ENCODE measurements at regions not wholly inside any gene's neighbourhood (a gene's known extent, or its start where the extent isn't known, plus 50 kb on each side); places are given as distances from the start of the nearest gene placed in this dataset.

DNA sequence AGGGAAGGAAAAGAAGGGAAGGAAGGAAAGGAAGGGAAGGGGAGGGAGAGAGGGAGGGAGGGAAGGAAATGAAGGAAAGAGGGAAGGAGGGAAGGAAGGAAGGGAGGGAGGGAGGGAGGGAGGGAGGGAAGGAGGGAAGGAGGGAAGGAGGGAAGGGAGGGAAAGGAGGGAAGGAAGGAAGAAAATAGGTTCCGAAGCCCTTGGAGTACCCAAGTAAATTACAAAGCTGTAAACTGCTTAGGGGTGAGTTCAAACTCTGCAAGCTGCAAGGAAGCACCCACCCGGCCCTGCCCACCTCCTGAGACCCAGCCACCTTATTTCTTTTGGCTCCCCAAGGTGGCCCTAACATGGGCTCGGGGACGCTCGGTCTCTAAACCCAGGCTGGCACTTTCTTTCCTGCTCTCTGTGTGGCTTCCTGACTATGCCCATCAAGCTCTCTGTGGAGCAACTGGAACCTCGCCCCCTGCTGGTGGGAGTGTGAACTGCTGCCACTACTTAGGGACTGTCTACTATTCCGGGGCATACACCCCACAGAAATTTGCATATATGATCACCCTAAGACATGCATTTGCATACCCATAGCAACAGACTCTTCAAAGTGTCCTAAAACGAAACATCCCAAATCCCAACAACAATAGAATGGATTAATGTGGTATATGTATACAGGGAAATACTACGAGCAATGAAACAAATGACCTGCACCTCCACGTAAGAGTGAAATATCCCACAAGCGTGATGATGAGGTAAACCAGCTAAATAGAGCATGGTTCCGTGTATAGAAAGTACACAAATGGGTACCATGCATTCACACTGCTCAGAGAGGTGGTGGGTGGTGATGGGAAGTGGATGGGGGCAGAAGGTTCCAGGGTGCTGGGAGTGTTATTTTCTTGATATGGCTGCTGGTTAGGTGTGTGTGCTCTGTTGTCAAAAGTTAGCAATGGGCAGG, 151.7 kb upstream of the TBL1X start:
- peak; percentile 20 to 68 for DNase-seq (ENCODE audit: low read depth in 2 of 2)

DNA sequence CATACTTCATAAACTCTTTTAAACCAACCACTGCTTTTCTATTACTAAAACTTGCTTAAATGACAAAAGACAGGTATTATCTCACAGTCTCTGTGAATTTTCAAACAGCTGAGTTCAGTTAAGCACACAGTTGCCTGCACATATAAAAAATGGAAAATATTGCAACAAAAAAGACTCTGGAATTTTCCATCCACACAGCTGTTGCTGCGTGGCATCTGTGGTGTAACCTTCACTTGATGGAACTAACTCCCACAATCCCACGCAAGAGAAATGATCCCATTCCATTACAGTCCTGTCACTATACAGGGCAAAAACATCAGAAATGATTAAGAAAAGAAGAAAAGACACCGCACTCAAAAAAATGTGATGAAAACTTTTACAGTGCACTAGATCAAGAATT, 149.8 kb upstream of the TBL1X start:
- no peak for DNase-seq (ENCODE audit: low read depth in 2 of 2)

DNA sequence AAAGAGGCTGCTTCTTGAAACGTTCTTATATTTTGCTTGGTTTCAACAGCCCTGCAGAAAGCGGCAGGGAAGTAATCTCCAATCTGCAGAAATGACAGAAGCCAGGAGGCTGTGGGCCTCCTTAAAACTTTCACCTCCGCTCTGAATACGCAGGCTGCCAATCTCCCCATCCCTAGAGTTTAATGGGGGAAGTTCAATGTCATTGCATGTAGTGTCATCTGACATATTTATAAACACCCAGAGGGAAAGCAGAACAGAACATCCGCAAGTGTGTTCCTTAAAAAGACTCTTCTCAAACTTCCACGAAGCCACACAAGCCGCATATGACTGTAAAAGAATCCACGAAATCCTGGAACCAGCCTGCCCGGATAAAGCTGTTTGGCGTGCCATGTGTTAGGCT, 148.8 kb upstream of the TBL1X start:
- no peak for DNase-seq (ENCODE audit: low read depth in 2 of 2)

- no peak for DNase-seq (ENCODE audit: low read depth in 2 of 2)
Observed at GRCh38 chrX:9317176-9317575, 147.7 kb upstream of the TBL1X start.

GRCh38 chrX:9318213-9318612, 146.6 kb upstream of the TBL1X start:
- DNase-seq (ENCODE audit: low read depth in 2 of 2): no peak

- DNase-seq (ENCODE audit: low read depth in 2 of 2): no peak
Observed at GRCh38 chrX:9318766-9319165, 146.1 kb upstream of the TBL1X start.

- no peak for DNase-seq (ENCODE audit: low read depth in 2 of 2)
Observed at GRCh38 chrX:9320940-9321339, 143.9 kb upstream of the TBL1X start.

DNA sequence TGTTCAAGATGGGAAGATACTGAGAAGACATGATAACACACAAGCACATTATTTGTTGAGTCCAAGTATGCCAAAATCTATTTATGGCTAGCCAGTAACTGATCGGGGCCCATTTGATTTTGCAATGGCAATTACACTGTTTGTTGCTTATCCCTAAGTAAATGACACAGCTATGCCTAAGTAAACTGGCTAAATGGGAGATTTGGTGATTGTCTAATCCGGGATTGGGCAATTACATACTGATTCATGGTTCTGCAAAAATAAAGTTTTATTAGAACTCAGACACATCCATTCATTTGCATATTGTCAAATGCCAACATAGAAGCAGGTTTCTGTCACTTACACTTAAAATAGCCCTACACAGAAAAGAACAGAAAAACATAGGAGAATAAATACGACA, 140.2 kb upstream of the TBL1X start:
- DNase-seq (ENCODE audit: low read depth in 2 of 2): no peak

- no peak for DNase-seq (ENCODE audit: low read depth in 2 of 2)
Observed at GRCh38 chrX:9326369-9326768, 138.5 kb upstream of the TBL1X start.

GRCh38 chrX:9327086-9327746, 137.6 kb upstream of the TBL1X start:
- DNase-seq (ENCODE audit: low read depth in 2 of 2): no peak

DNA sequence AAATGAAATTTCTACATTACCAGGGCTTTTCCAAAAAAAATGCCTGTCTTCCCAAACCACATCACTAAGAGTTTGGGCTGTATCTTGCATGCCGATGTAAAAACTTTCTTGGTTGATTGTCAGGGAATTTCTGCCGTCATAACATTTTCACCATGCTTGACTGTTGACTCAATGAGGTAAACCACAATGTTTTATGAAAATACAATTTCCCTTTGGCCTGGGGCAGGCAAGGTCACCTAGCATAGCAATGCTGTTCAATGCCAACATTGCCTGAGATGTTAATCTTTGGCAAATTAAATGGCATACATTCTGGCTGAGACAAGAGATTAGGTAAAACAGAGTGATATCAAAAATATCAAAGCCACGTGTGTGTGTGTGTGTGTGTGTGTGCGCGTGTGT, 137.1 kb upstream of the TBL1X start:
- no peak for DNase-seq (ENCODE audit: low read depth in 2 of 2)

DNA sequence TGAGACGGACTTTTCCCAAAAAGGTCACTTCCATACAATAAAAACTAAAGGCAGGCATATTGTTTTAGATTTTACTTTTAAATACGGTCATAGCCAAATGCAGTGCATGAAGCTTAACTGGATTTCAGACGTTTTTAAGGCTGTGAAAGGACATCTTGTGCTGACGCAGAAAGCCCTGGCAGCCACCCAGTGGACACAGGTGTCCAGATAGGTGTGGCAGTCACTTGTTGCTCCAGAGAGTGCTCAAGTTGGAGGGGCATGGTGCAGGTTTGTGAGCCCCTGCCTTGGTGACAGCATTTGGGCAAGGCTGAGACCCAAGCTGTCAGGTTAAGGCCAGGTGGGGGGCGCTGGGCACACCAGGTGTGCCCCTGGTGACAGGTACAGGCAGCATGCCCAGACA, 135.8 kb upstream of the TBL1X start:
- DNase-seq (ENCODE audit: low read depth in 2 of 2): no peak

DNA sequence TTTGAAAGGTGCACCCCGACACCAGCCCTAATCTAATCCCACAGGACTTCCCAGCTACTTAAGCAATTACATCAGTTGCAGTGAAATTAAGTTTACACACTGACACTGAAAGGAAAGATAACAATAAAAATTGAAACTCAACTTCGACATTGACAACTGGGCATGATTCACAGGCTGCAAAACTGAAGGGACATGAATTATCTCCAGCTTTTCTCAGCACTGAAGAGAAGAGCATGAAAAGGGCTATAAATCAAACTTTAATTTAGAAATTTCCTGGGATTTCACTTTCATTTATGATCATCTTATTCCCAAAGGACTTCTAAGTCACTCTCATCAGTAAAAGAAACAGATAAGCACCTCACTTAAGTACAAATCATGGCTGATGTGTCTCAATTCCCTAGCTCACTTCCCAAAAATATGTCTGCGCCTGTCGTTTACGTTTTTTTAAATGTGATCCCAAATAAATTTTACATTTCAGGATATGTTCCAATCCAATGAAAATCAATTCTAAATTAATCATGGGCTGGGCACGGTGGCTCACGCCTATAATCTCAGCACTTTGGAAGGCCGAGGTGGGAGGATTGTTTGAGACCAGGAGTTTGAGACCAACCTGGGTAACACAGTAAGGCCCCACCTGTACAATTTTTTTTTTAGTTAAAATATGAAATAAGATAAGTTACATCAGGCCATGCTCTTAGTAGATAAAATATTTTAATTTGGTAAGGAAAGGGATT, 134.4 kb upstream of the TBL1X start:
- DNase-seq (ENCODE audit: low read depth in 2 of 2): no peak

- DNase-seq (ENCODE audit: low read depth in 2 of 2): no peak
Observed at GRCh38 chrX:9333873-9334560, 130.8 kb upstream of the TBL1X start.

GRCh38 chrX:9335251-9335650, 129.6 kb upstream of the TBL1X start:
- no peak for DNase-seq (ENCODE audit: low read depth in 2 of 2)

- no peak for DNase-seq (ENCODE audit: low read depth in 2 of 2)
Observed at GRCh38 chrX:9336456-9336855, 128.4 kb upstream of the TBL1X start.

GRCh38 chrX:9337046-9337445, 127.8 kb upstream of the TBL1X start:
- no peak for DNase-seq (ENCODE audit: low read depth in 2 of 2)

GRCh38 chrX:9338986-9339385, 125.9 kb upstream of the TBL1X start:
- DNase-seq (ENCODE audit: low read depth in 2 of 2): no peak

GRCh38 chrX:9339603-9340491, 125.0 kb upstream of the TBL1X start:
- no peak for DNase-seq (ENCODE audit: low read depth in 2 of 2)

DNA sequence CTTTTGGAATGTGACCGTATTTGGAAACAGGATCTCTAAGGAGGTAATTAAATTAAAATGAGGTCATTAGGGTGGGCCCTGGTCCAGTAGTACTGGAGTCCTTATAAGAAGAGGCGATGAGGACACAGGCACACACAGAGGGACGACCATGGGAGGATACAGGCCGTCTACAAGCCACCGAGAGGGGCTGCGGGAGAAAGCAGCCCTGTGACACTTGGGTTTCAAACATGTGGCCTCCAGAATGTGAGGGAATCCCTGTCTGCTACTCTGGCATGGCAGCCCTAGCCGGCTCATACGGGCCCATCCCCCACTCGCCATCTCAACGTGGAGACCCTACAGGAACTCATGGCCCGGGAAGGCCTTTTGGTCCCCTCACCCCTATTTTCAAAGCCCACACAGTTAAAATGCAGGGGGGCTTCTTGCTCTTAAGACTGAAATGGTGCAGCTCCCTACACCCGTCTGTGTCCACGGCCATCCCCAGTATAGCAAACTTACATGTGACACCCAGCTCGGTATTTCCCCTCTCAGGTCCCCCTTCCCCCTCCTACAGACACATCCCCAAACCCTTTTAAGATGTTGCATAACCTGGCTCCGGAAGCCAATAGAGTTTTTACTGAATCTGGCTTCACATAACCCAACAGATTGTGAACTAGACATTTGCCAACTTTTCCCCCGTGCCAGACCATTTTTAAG, 124.1 kb upstream of the TBL1X start:
- no peak for DNase-seq (ENCODE audit: low read depth in 2 of 2)

Data from stimulated activated CD4-positive, alpha-beta T cell treated with anti-CD3 and anti-CD28 coated beads, Interleukin-1b, Interleukin-23, amount 100 ng/mL, for 1 hour (primary cell).